Loucy (cell line): ENCODE measurements at regions not wholly inside any gene's neighbourhood (a gene's known extent, or its start where the extent isn't known, plus 50 kb on each side); places are given as distances from the start of the nearest gene placed in this dataset.

Experiments used
- H2AFZ ChIP-seq: fragments of 200-600 bp; sonication (generic); 2 replicates; pipeline ENCODE4 v1.6.0; 2016; ENCODE audit warnings: antibody characterized with exemption, mild to moderate bottlenecking, low read length, moderate library complexity
- H3F3A ChIP-seq: fragments of 200-600 bp; 2 replicates; pipeline ENCODE4 v1.6.0; 2016; ENCODE audit warnings: antibody characterized with exemption, low read depth, mild to moderate bottlenecking
- H3K27me3 ChIP-seq: fragments of 200-600 bp; sonication (generic); 2 replicates; pipeline ENCODE4 v1.6.1; 2014; ENCODE audit warnings: low read length, mild to moderate bottlenecking; ENCODE audit not compliant: insufficient read depth, poor library complexity, severe bottlenecking
- H3K36me3 ChIP-seq: fragments of 200-600 bp; sonication (generic); 2 replicates; pipeline ENCODE4 v1.6.1; 2016; ENCODE audit warnings: low read length; ENCODE audit not compliant: insufficient read depth
- H3K4me1 ChIP-seq: fragments of 200-600 bp; sonication (generic); 2 replicates; pipeline ENCODE4 v1.5.1; 2014; ENCODE audit warnings: low read length, mild to moderate bottlenecking; ENCODE audit not compliant: insufficient read depth, poor library complexity, severe bottlenecking
- H3K4me2 ChIP-seq: fragments of 200-600 bp; sonication (generic); 2 replicates; pipeline ENCODE4 v1.6.0; 2014; ENCODE audit warnings: antibody characterized with exemption, low read length, low read depth, mild to moderate bottlenecking; ENCODE audit not compliant: poor library complexity, severe bottlenecking
- H3K4me3 ChIP-seq: fragments of 200-600 bp; sonication (generic); 2 replicates; pipeline ENCODE4 v1.5.1; 2014; ENCODE audit warnings: low read length, mild to moderate bottlenecking, mixed read lengths; ENCODE audit not compliant: poor library complexity, severe bottlenecking
- H3K79me2 ChIP-seq: fragments of 200-600 bp; sonication (generic); 2 replicates; pipeline ENCODE4 v1.6.1; 2014; ENCODE audit warnings: low read length; ENCODE audit not compliant: insufficient read depth
- H3K9ac ChIP-seq: fragments of 200-600 bp; sonication (generic); 2 replicates; pipeline ENCODE4 v1.6.0; 2014; ENCODE audit warnings: mild to moderate bottlenecking, low read depth, low read length, moderate library complexity; ENCODE audit not compliant: poor library complexity, severe bottlenecking
- H3K9me2 ChIP-seq: fragments of 200-600 bp; sonication (generic); replicated peaks from 2 replicates; pipeline ENCODE4 v1.6.1; 2016; ENCODE audit warnings: low read depth, low read length, mixed read lengths
- H3K9me3 ChIP-seq: fragments of 200-600 bp; sonication (generic); 2 replicates; pipeline ENCODE4 v1.6.1; 2014; ENCODE audit warnings: mild to moderate bottlenecking, antibody characterized with exemption, low read length, low read depth; ENCODE audit not compliant: insufficient read depth
- H4K20me1 ChIP-seq: fragments of 200-600 bp; sonication (generic); 2 replicates; pipeline ENCODE4 v1.6.0; 2014; ENCODE audit warnings: antibody characterized with exemption, low read length, mild to moderate bottlenecking; ENCODE audit not compliant: insufficient read depth, poor library complexity, severe bottlenecking
- CTCF ChIP-seq: fragments of 200-600 bp; sonication (generic); conservative IDR thresholded peaks from 2 replicates; pipeline ENCODE4 v1.5.1; 2014; ENCODE audit warnings: mild to moderate bottlenecking, antibody characterized with exemption, low read length
- EZH2phosphoT487 ChIP-seq: fragments of 200-600 bp; IDR thresholded peaks from 2 replicates; pipeline ENCODE4 v1.6.1; 2018; ENCODE audit warnings: antibody characterized with exemption, mild to moderate bottlenecking, moderate library complexity, borderline replicate concordance

DNA sequence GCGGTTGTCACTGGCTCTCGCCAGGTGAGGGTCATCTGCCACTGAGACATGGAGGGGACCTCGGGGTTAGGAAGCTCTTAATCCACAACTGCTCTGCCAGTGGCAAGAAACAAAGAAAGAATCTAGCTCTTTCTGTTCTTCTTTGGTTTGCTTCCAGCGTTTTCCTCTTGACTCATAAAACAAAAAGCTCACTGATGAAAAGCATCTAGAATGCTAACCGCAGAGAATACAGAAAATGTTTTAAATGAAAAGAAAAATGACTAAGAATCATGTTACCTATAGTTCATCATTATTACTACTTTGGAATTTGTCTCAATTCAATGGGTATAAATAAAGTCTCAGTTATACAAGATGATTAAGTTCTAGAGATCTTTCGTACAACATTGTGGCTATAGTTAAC is 274.8 kb upstream of the TENM3 start:
- TF ChIP-seq EZH2phosphoT487, result no peak
- no peaks in the 10 kb centered on the region for H4K20me1 ChIP-seq
- H3F3A ChIP-seq, result no peaks in the 10 kb centered on the region
- H3K9ac ChIP-seq, result no peak overlapping the region
- no peak overlapping the region for H3K4me3 ChIP-seq
- H3K9me2 ChIP-seq, result no peaks in the 10 kb centered on the region
- H3K4me2 ChIP-seq, result no peak overlapping the region
- H3K9me3 ChIP-seq, result no peaks in the 10 kb centered on the region
- no peaks in the 10 kb centered on the region for H3K4me1 ChIP-seq
- no peak overlapping the region for H2AFZ ChIP-seq
- H3K36me3 ChIP-seq, result no peaks in the 10 kb centered on the region
- no peaks in the 10 kb centered on the region for H3K79me2 ChIP-seq
- H3K27me3 ChIP-seq, result no peaks in the 10 kb centered on the region

DNA sequence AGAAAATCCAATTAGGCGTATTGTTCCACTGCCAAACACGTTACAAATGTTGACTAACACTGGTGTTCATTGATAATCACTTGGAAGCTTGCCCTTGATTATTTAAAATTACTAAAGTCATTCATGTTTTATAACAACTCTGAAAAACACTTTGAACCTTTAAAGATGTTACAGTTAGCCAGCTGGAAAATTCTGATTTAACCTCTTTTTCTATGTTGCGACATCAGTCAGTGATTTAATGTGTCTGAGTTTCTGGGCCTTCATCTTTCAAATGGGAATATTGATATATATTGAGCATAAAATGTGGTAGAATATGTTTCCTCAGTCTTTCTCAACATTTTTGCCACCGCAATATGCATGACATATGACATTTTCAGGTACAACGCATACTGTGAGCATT is 274.1 kb upstream of the TENM3 start:
- TF ChIP-seq CTCF, result no peak
- TF ChIP-seq EZH2phosphoT487, result no peak
- H4K20me1 ChIP-seq, result no peaks in the 10 kb centered on the region
- no peaks in the 10 kb centered on the region for H3K9me2 ChIP-seq
- H3K27me3 ChIP-seq, result no peaks in the 10 kb centered on the region
- no peaks in the 10 kb centered on the region for H3K4me1 ChIP-seq
- no peaks in the 10 kb centered on the region for H3F3A ChIP-seq
- no peaks in the 10 kb centered on the region for H3K9me3 ChIP-seq
- no peak overlapping the region for H3K4me3 ChIP-seq
- no peak overlapping the region for H3K9ac ChIP-seq
- H3K4me2 ChIP-seq, result no peak overlapping the region
- no peak overlapping the region for H2AFZ ChIP-seq
- H3K79me2 ChIP-seq, result no peaks in the 10 kb centered on the region
- H3K36me3 ChIP-seq, result no peaks in the 10 kb centered on the region

DNA sequence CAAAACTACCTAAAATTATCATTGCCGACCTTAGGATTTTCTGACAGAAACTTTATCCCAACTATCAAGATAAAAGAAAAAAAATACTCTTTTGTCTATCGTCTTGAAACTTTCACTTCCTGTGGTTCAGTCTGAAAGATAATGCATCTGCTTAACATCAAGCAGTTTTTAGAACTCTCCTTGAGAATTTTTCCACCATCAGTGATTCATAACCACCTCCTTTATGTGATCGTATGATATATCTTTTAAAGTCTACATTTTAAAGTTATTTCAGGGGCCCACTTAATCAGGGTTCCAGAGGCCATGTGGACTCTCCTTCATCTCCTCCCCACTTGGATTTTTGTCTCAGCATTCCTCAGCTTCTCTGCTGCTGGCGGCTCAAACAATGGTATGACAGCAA is 272.8 kb upstream of the TENM3 start:
- Histone ChIP-seq H3K9ac (no peak overlapping the region), H3K4me1 (no peaks in the 10 kb centered on the region), H3K4me2 (no peak overlapping the region), H3K9me3 (no peaks in the 10 kb centered on the region), H3K27me3 (no peaks in the 10 kb centered on the region), H4K20me1 (no peaks in the 10 kb centered on the region), H3K9me2 (no peaks in the 10 kb centered on the region), H3F3A (no peaks in the 10 kb centered on the region), H3K4me3 (no peak overlapping the region), H3K36me3 (no peaks in the 10 kb centered on the region), H3K79me2 (no peaks in the 10 kb centered on the region), H2AFZ (no peak overlapping the region)
- TF ChIP-seq CTCF (no peak), EZH2phosphoT487 (no peak)

DNA sequence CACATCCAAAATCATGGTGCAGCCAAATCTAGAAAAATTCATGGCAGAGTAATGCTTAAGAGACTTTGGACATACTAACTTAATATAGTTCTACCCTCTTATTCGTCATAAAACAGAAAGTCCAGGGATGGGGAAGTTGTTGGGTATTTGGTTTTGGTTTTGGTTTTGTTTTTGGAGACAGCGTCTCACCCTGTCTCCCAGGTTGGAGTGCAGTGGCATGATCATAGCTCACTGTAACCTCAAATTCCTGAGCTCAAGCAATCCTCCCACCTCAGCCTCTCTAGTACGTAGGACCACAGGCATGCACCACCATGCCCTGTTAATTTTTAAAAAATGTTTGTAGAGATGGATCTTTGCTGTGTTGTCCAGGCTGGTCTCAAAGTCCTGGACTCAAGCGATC is 271.8 kb upstream of the TENM3 start:
- H3K4me2 ChIP-seq, result no peak overlapping the region
- H3K79me2 ChIP-seq, result no peaks in the 10 kb centered on the region
- H3K9ac ChIP-seq, result no peak overlapping the region
- no peaks in the 10 kb centered on the region for H3K9me3 ChIP-seq
- H4K20me1 ChIP-seq, result no peaks in the 10 kb centered on the region
- no peaks in the 10 kb centered on the region for H3K9me2 ChIP-seq
- no peak overlapping the region for H2AFZ ChIP-seq
- TF ChIP-seq EZH2phosphoT487 (no peak), CTCF (no peak)
- H3K4me1 ChIP-seq, result no peaks in the 10 kb centered on the region
- H3K36me3 ChIP-seq, result no peaks in the 10 kb centered on the region
- H3F3A ChIP-seq, result no peaks in the 10 kb centered on the region
- no peak overlapping the region for H3K4me3 ChIP-seq
- H3K27me3 ChIP-seq, result no peaks in the 10 kb centered on the region
